Activated B cell treated with CpG ODN at 0.5 μM for 24 hours (primary cell): ENCODE measurements at regions not wholly inside any gene's neighbourhood (a gene's known extent, or its start where the extent isn't known, plus 50 kb on each side); places are given as distances from the start of the nearest gene placed in this dataset.

ENCODE experiments used
- ATAC-seq: fragments of 200-7000 bp; cut with Tn5 transposase; one replicate; pipeline ENCODE4 v1.10.0; 2021; ENCODE audit warnings: low read depth, mild to moderate bottlenecking, moderate library complexity
- CTCF ChIA-PET: fragments of 350-600 bp; sonication (Branson Sonifier 250); formaldehyde crosslinking; loops from one replicate; lab custom pipeline; 2021; ENCODE audit warnings: antibody characterized with exemption; lab: Charles Lee
- POLR2A ChIA-PET: fragments of 350-600 bp; sonication (Branson Sonifier 250); formaldehyde crosslinking; loops from one replicate; lab custom pipeline; 2021; ENCODE audit warnings: antibody characterized with exemption; lab: Charles Lee
- DNase-seq: peaks from one replicate; pipeline ENCODE4 v3.0.0; 2022
- H3K27ac Mint-ChIP-seq: one replicate; pipeline ENCODE4 v1.8.0; 2020; ENCODE audit warnings: mixed read lengths
- H3K27me3 Mint-ChIP-seq: one replicate; pipeline ENCODE4 v1.8.0; 2021; ENCODE audit warnings: mixed read lengths
- H3K36me3 Mint-ChIP-seq: one replicate; pipeline ENCODE4 v1.8.0; 2021; ENCODE audit warnings: low read depth, mixed read lengths
- H3K4me1 Mint-ChIP-seq: one replicate; pipeline ENCODE4 v1.8.0; 2021; ENCODE audit warnings: mixed read lengths
- H3K4me3 Mint-ChIP-seq: one replicate; pipeline ENCODE4 v1.8.0; 2020; ENCODE audit warnings: mild to moderate bottlenecking, mixed read lengths
- H3K9me3 Mint-ChIP-seq: one replicate; pipeline ENCODE4 v1.8.0; 2020; ENCODE audit warnings: mixed read lengths
- CTCF ChIP-seq: fragments of 200-600 bp; IDR thresholded peaks from one replicate; pipeline ENCODE4 v1.8.0; 2022; ENCODE audit warnings: antibody characterized with exemption, mild to moderate bottlenecking
- intact Hi-C: fragments of 100-400 bp; cut with micrococcal nuclease; formaldehyde crosslinking; loops from one replicate; pipeline ENCODE4 v1.15.1; 2024

DNA sequence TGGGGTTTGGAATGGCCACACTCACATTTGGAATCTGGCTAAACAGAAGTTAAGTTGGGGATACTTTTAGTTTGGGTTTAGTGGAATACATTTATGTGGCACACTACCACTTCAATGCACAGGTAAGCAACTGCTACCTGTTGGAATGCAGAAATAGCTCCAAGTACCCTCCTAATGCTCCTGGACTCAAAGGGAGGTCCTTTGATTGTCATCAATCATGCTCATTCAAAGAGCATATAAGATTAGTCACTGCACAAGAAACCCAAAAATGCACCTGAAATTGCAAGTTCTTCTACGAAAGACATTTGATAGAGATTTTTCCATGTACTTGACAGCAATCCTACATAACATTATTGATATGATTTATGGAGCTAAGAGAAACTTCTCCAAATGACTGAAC lies 247.7 kb downstream of the ANKRD50 start:
- no peaks in the 10 kb centered on the region for H3K36me3 Mint-ChIP-seq
- no peaks in the 10 kb centered on the region for H3K27me3 Mint-ChIP-seq
- H3K4me3 Mint-ChIP-seq: no peak overlapping the region
- no peak for TF ChIP-seq CTCF
- intact Hi-C loops: no loop called here
- POLR2A ChIA-PET: no interaction called here
- DNase-seq (no peak), ATAC-seq (no peak)
- CTCF ChIA-PET: no interaction called here
- H3K27ac Mint-ChIP-seq: no peak overlapping the region
- H3K9me3 Mint-ChIP-seq: peaks cover 12% of the 10 kb centered on the region
- no peaks in the 10 kb centered on the region for H3K4me1 Mint-ChIP-seq

GRCh38 chr4:124468360-124468759 lies 244.2 kb downstream of the ANKRD50 start:
- CTCF ChIA-PET: no interaction called here
- DNase-seq (no peak), ATAC-seq (no peak)
- H3K4me1 Mint-ChIP-seq: no peaks in the 10 kb centered on the region
- POLR2A ChIA-PET: no interaction called here
- intact Hi-C loops: no loop called here
- no peaks in the 10 kb centered on the region for H3K27me3 Mint-ChIP-seq
- no peak for TF ChIP-seq CTCF
- no peak overlapping the region for H3K27ac Mint-ChIP-seq
- H3K4me3 Mint-ChIP-seq: no peak overlapping the region
- peaks cover 2% of the 10 kb centered on the region for H3K9me3 Mint-ChIP-seq
- H3K36me3 Mint-ChIP-seq: no peaks in the 10 kb centered on the region

DNA sequence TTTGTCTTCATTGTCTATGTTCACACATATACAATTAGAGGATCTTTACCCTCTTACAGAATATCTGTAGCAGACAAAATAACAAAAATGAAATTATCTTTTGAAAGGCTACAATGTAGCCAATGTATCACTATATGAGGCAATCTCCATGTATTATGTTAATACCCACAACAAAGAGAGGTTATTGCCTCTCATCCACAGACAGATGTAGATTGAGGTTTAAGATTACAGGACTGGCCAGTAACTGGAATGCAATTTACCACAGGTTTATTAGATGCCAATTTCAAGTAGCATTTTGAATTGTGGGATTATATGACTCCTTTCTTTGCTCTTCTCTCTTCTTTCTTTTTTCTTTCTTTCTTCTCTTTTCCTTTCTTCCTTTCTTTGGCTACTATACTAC lies 242.6 kb downstream of the ANKRD50 start:
- H3K9me3 Mint-ChIP-seq: peaks cover 1% of the 10 kb centered on the region
- ATAC-seq (no peak), DNase-seq (no peak)
- H3K27me3 Mint-ChIP-seq: no peaks in the 10 kb centered on the region
- no peak overlapping the region for H3K4me3 Mint-ChIP-seq
- H3K36me3 Mint-ChIP-seq: no peaks in the 10 kb centered on the region
- ChIA-PET CTCF (no interaction called here), POLR2A (no interaction called here)
- H3K4me1 Mint-ChIP-seq: no peaks in the 10 kb centered on the region
- no peak for TF ChIP-seq CTCF
- intact Hi-C loops: no loop called here
- H3K27ac Mint-ChIP-seq: no peak overlapping the region

DNA sequence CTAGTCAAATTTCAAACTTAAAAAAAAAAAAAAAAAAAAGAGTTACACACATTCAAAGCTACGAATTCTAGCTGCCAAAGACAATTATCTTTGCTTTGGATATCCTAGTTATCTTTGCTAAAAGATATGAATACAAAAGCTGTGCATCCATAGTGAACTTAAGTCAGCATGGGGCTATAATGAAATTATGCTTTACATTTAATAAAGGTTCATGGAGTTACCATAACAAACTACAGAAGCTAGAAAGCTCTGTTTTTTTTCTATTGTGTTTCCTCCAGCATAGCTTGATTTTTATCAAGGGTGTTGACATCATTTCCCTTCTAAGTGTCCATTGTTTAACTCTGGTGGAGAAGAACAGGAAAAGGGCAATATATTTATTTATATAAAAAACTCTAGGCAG lies 234.1 kb downstream of the ANKRD50 start:
- ChIA-PET CTCF (no interaction called here), POLR2A (no interaction called here)
- DNase-seq (no peak), ATAC-seq (no peak)
- intact Hi-C loops: no loop called here
- Mint-ChIP-seq H3K27me3 (no peaks in the 10 kb centered on the region), H3K36me3 (no peaks in the 10 kb centered on the region), H3K9me3 (peaks cover 3% of the 10 kb centered on the region), H3K4me3 (no peak overlapping the region), H3K4me1 (no peaks in the 10 kb centered on the region), H3K27ac (no peak overlapping the region)
- no peak for TF ChIP-seq CTCF

DNA sequence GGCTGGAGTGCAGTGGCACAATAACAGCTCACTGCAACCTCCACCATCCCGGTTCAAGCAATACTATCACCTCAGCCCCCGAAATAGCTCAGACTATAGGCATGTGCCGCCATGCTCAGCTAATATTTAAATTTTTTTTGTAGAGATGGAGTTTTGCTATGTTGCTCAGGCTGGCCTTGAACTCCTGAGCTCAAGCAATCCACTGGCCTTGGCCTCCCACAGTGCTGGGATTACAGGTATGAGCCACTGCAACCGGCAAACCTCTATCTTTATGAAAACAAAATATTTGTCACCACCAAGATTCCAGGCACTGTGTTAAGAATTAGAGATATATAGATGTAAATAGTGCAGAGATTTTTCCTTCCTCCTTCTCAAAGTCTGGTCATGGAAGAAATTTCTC lies 232.5 kb downstream of the ANKRD50 start:
- intact Hi-C loops: no loop called here
- DNase-seq (no peak), ATAC-seq (no peak)
- peaks cover under 1% of the 10 kb centered on the region for H3K9me3 Mint-ChIP-seq
- ChIA-PET POLR2A (no interaction called here), CTCF (no interaction called here)
- no peak for TF ChIP-seq CTCF
- H3K4me1 Mint-ChIP-seq: no peaks in the 10 kb centered on the region
- no peaks in the 10 kb centered on the region for H3K27me3 Mint-ChIP-seq
- no peaks in the 10 kb centered on the region for H3K36me3 Mint-ChIP-seq
- H3K4me3 Mint-ChIP-seq: no peak overlapping the region
- H3K27ac Mint-ChIP-seq: no peak overlapping the region
